Liver (tissue), 3 donors: ENCODE measurements at regions not wholly inside any gene's neighbourhood (a gene's known extent, or its start where the extent isn't known, plus 50 kb on each side); places are given as distances from the start of the nearest gene placed in this dataset.

ENCODE experiments used
- CTCF ChIP-seq: fragments of 150-350 bp; IDR thresholded peaks from 2 replicates; pipeline ENCODE4 v1.5.1; 2017; ENCODE audit warnings: improper control_type of control experiment, low read depth, low read length; ENCODE audit not compliant: missing input control
- GABPA ChIP-seq, 2 donors: IDR thresholded peaks in 1 of 2; conservative IDR thresholded peaks in 1 of 2; 2 replicates each; pipeline ENCODE4 v1.6.1; 2016; ENCODE audit warnings: antibody characterized with exemption in 2 of 2, mild to moderate bottlenecking in 1 of 2, moderate library complexity in 1 of 2
- JUND ChIP-seq, 2 donors: IDR thresholded peaks; 2 replicates each; pipeline ENCODE4 v1.6.1; 2016; ENCODE audit warnings: antibody characterized with exemption in 2 of 2
- MAX ChIP-seq: IDR thresholded peaks from 2 replicates; pipeline ENCODE4 v1.6.1; 2016; ENCODE audit warnings: antibody characterized with exemption
- RAD21 ChIP-seq, 2 donors: IDR thresholded peaks; 2 replicates each; pipeline ENCODE4 v1.6.1; 2016; ENCODE audit warnings: antibody characterized with exemption in 2 of 2, mild to moderate bottlenecking in 2 of 2
- REST ChIP-seq: IDR thresholded peaks from 2 replicates; pipeline ENCODE4 v1.6.1; 2016; ENCODE audit warnings: antibody characterized with exemption, mild to moderate bottlenecking
- RXRA ChIP-seq, 2 donors: IDR thresholded peaks; 2 replicates each; pipeline ENCODE4 v1.6.1; 2017 to 2018; ENCODE audit warnings: antibody characterized with exemption in 2 of 2, mild to moderate bottlenecking in 1 of 2
- SP1 ChIP-seq: IDR thresholded peaks from 2 replicates; pipeline ENCODE4 v1.6.1; 2018; ENCODE audit warnings: antibody characterized with exemption, mild to moderate bottlenecking
- TAF1 ChIP-seq: conservative IDR thresholded peaks from 2 replicates; pipeline ENCODE4 v1.6.1; 2016; ENCODE audit warnings: antibody characterized with exemption, mild to moderate bottlenecking
- ZBTB33 ChIP-seq: IDR thresholded peaks from 2 replicates; pipeline ENCODE4 v1.6.1; 2016; ENCODE audit warnings: antibody characterized with exemption
- donor health status: healthy.
- donor health status: healthy.

GRCh38 chr1:90562892-90563291 is 154.2 kb downstream of the BARHL2 start:
- TF ChIP-seq TAF1 (no peak), CTCF (no peak), RAD21 (IDR thresholded peaks at IDR 0.05) (no peak), MAX (no peak), RXRA (IDR thresholded peaks at IDR 0.05) (no peak), REST (no peak), ZBTB33 (no peak), GABPA (IDR thresholded peaks at IDR 0.05 in 1 of 2, conservative IDR thresholded peaks at IDR 0.05 in 1 of 2) (no peak), JUND (IDR thresholded peaks at IDR 0.05) (no peak), SP1 (no peak)
